Tibial nerve (tissue), 4 donors: ENCODE measurements at regions not wholly inside any gene's neighbourhood (a gene's known extent, or its start where the extent isn't known, plus 50 kb on each side); places are given as distances from the start of the nearest gene placed in this dataset.

ENCODE experiments used
- EP300 ChIP-seq, 2 donors: sonication (generic); formaldehyde crosslinking; IDR thresholded peaks; one replicate each; pipeline ENCODE4 v1.6.1; 2017; ENCODE audit warnings: antibody characterized with exemption in 2 of 2, mild to moderate bottlenecking in 1 of 2
- POLR2A ChIP-seq, 2 donors: fragments of 450-650 bp; IDR thresholded peaks; one replicate each; pipeline ENCODE4 v1.6.1; 2017; ENCODE audit warnings: antibody characterized with exemption in 2 of 2, mild to moderate bottlenecking in 2 of 2, moderate library complexity in 2 of 2
- TF ChIP-seq, protein P1 (sequence below), 5 experiments: fragments of 200-600 bp in 3 of 5; fragments of 450-650 bp in 2 of 5; sonication (generic) in 3 of 5; IDR thresholded peaks; one replicate each; pipeline ENCODE4 v1.5.1; 2016 to 2019; ENCODE audit warnings: antibody characterized with exemption in 5 of 5, mild to moderate bottlenecking in 3 of 5, moderate library complexity in 2 of 5

DNA sequence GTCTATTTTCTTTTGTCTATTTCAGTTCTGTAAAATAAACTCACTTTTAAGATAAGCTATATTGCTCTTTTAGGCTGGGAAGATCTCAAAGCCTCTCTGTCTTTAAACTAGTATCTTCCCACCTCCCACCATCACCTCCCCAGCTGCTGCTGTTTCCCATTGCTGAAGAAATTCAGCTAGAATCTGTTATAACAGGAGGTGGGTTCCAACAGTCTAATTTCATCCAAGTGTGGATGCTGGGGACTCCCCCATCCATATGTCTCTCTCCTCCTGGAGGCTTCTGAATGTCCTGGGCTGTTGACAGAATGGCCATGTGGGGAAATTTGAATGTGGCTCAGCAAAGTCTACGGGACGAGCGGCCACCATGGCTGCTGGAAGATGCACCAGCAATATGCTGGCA, 301.0 kb downstream of the RASEF start:
- TF ChIP-seq, protein P1, sequence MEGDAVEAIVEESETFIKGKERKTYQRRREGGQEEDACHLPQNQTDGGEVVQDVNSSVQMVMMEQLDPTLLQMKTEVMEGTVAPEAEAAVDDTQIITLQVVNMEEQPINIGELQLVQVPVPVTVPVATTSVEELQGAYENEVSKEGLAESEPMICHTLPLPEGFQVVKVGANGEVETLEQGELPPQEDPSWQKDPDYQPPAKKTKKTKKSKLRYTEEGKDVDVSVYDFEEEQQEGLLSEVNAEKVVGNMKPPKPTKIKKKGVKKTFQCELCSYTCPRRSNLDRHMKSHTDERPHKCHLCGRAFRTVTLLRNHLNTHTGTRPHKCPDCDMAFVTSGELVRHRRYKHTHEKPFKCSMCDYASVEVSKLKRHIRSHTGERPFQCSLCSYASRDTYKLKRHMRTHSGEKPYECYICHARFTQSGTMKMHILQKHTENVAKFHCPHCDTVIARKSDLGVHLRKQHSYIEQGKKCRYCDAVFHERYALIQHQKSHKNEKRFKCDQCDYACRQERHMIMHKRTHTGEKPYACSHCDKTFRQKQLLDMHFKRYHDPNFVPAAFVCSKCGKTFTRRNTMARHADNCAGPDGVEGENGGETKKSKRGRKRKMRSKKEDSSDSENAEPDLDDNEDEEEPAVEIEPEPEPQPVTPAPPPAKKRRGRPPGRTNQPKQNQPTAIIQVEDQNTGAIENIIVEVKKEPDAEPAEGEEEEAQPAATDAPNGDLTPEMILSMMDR (IDR thresholded peaks at IDR 0.05): no peak
- TF ChIP-seq POLR2A (IDR thresholded peaks at IDR 0.05) (no peak), EP300 (IDR thresholded peaks at IDR 0.05) (no peak)
